HG03354 (cell line): ENCODE measurements at regions not wholly inside any gene's neighbourhood (a gene's known extent, or its start where the extent isn't known, plus 50 kb on each side); places are given as distances from the start of the nearest gene placed in this dataset.

Experiments
- ATAC-seq: cut with Tn5 transposase; IDR thresholded peaks from one replicate; pipeline ENCODE4 v1.9.1; 2021; ENCODE audit warnings: mild to moderate bottlenecking; ENCODE audit not compliant: unreplicated experiment, poor library complexity, severe bottlenecking

- no peak for ATAC-seq
These were observed 71.4 kb downstream of the TLR4 start for GRCh38 chr9:117775591-117775990.

- ATAC-seq, result peak; percentile 90
These were observed 73.6 kb downstream of the TLR4 start for GRCh38 chr9:117777823-117778222.

GRCh38 chr9:117779760-117780159, 75.6 kb downstream of the TLR4 start:
- no peak for ATAC-seq

GRCh38 chr9:117782931-117783788, 79.0 kb downstream of the TLR4 start:
- ATAC-seq, result peak; percentile 76

- peak; percentile 86 for ATAC-seq
These were observed 79.6 kb downstream of the TLR4 start for GRCh38 chr9:117783828-117784227.

GRCh38 chr9:117784996-117785395, 80.8 kb downstream of the TLR4 start:
- ATAC-seq, result no peak

GRCh38 chr9:117787746-117788145, 83.5 kb downstream of the TLR4 start:
- no peak for ATAC-seq

- ATAC-seq, result no peak
These were observed 91.1 kb downstream of the TLR4 start for GRCh38 chr9:117795271-117795670.

- ATAC-seq, result no peak
These were observed 92.5 kb downstream of the TLR4 start for GRCh38 chr9:117796681-117797080.

- ATAC-seq, result no peak
These were observed 96.2 kb downstream of the TLR4 start for GRCh38 chr9:117800389-117800788.

- ATAC-seq, result no peak
These were observed 105.5 kb downstream of the TLR4 start for GRCh38 chr9:117809751-117810150.

GRCh38 chr9:117815315-117815714, 111.1 kb downstream of the TLR4 start:
- ATAC-seq, result peak; percentile 71

GRCh38 chr9:117815948-117816347, 111.7 kb downstream of the TLR4 start:
- ATAC-seq, result no peak

- no peak for ATAC-seq
These were observed 117.8 kb downstream of the TLR4 start for GRCh38 chr9:117821954-117822353.

GRCh38 chr9:117823576-117823975, 119.4 kb downstream of the TLR4 start:
- ATAC-seq, result no peak

GRCh38 chr9:117825609-117826347, 121.6 kb downstream of the TLR4 start:
- peak; percentile 98 for ATAC-seq

- ATAC-seq, result no peak
These were observed 122.6 kb downstream of the TLR4 start for GRCh38 chr9:117826837-117827236.

GRCh38 chr9:117827456-117827855, 123.3 kb downstream of the TLR4 start:
- ATAC-seq, result no peak

GRCh38 chr9:117828466-117828865, 124.3 kb downstream of the TLR4 start:
- no peak for ATAC-seq

- ATAC-seq, result peak; percentile 69
These were observed 131.6 kb downstream of the TLR4 start for GRCh38 chr9:117835798-117836197.

GRCh38 chr9:117839862-117840261, 135.7 kb downstream of the TLR4 start:
- no peak for ATAC-seq
